GM23248 (cell line): ENCODE measurements at regions not wholly inside any gene's neighbourhood (a gene's known extent, or its start where the extent isn't known, plus 50 kb on each side); places are given as distances from the start of the nearest gene placed in this dataset.

Experiments used
- DNase-seq: peaks from one replicate; pipeline ENCODE4 v3.0.0-alpha.2; 2015
- H2AFZ ChIP-seq: fragments of 200-600 bp; sonication (generic); 2 replicates; pipeline ENCODE4 v1.6.1; 2016; ENCODE audit warnings: antibody characterized with exemption
- H3F3A ChIP-seq: fragments of 200-600 bp; sonication (generic); 2 replicates; pipeline ENCODE4 v1.6.1; 2016; ENCODE audit warnings: mild to moderate bottlenecking, antibody characterized with exemption, mixed run types; ENCODE audit not compliant: insufficient read depth
- H3K27ac ChIP-seq: fragments of 200-600 bp; sonication (generic); 2 replicates; pipeline ENCODE4 v1.5.1; 2016; ENCODE audit warnings: mild to moderate bottlenecking
- H3K27me3 ChIP-seq: fragments of 200-600 bp; sonication (generic); replicated peaks from 2 replicates; pipeline ENCODE4 v1.6.1; 2016; ENCODE audit warnings: mild to moderate bottlenecking; ENCODE audit not compliant: insufficient read depth
- H3K36me3 ChIP-seq: fragments of 200-600 bp; sonication (generic); 2 replicates; pipeline ENCODE4 v1.6.1; 2016; ENCODE audit warnings: low read depth, mild to moderate bottlenecking
- H3K4me1 ChIP-seq: fragments of 200-600 bp; sonication (generic); 2 replicates; pipeline ENCODE4 v1.6.1; 2016; ENCODE audit warnings: mild to moderate bottlenecking; ENCODE audit not compliant: insufficient read depth
- H3K4me2 ChIP-seq: fragments of 200-600 bp; sonication (generic); one replicate; pipeline ENCODE4 v1.6.1; 2016; ENCODE audit warnings: mild to moderate bottlenecking; ENCODE audit not compliant: unreplicated experiment
- H3K4me3 ChIP-seq: fragments of 200-600 bp; sonication (generic); 2 replicates; pipeline ENCODE4 v1.5.1; 2016; ENCODE audit warnings: mild to moderate bottlenecking
- H3K79me2 ChIP-seq: fragments of 200-600 bp; sonication (generic); 2 replicates; pipeline ENCODE4 v1.6.1; 2016; ENCODE audit warnings: mild to moderate bottlenecking; ENCODE audit not compliant: insufficient read depth
- H3K9ac ChIP-seq: fragments of 200-600 bp; sonication (generic); 2 replicates; pipeline ENCODE4 v1.6.1; 2016; ENCODE audit warnings: mild to moderate bottlenecking
- H3K9me2 ChIP-seq: fragments of 200-600 bp; sonication (generic); 2 replicates; pipeline ENCODE4 v1.6.1; 2016; ENCODE audit warnings: mixed run types, mild to moderate bottlenecking, moderate library complexity; ENCODE audit not compliant: insufficient read depth
- H3K9me3 ChIP-seq: fragments of 200-600 bp; sonication (generic); one replicate; pipeline ENCODE4 v1.6.1; 2017; ENCODE audit warnings: low read depth
- H4K20me1 ChIP-seq: fragments of 200-600 bp; sonication (generic); 2 replicates; pipeline ENCODE4 v1.6.0; 2016; ENCODE audit not compliant: insufficient read depth
- EZH2 ChIP-seq: fragments of 200-600 bp; sonication (generic); IDR thresholded peaks from 2 replicates; pipeline ENCODE4 v1.6.1; 2018; ENCODE audit warnings: antibody characterized with exemption, mild to moderate bottlenecking; ENCODE audit not compliant: insufficient read depth, poor library complexity, severe bottlenecking
- EZH2phosphoT487 ChIP-seq: fragments of 200-600 bp; sonication (generic); IDR thresholded peaks from 2 replicates; pipeline ENCODE4 v1.6.1; 2018; ENCODE audit warnings: antibody characterized with exemption, moderate library complexity, mild to moderate bottlenecking, low read depth; ENCODE audit not compliant: insufficient read depth
- WGBS, 2 experiments: methylation state at CpG; one replicate each; pipeline ENCODE4 v1.1.6; 2015 to 2017; ENCODE audit warnings: low lambda C conversion rate in 2 of 2, low coverage in 1 of 2; ENCODE audit errors: missing lambda C conversion rate in 2 of 2; 5-methylcytosine and 5-hydroxymethylcytosine counted together
- in situ Hi-C: fragments of 300-500 bp; cut with MboI; formaldehyde crosslinking; loops from 2 replicates; pipeline ENCODE4 v1.15.0; 2020

DNA sequence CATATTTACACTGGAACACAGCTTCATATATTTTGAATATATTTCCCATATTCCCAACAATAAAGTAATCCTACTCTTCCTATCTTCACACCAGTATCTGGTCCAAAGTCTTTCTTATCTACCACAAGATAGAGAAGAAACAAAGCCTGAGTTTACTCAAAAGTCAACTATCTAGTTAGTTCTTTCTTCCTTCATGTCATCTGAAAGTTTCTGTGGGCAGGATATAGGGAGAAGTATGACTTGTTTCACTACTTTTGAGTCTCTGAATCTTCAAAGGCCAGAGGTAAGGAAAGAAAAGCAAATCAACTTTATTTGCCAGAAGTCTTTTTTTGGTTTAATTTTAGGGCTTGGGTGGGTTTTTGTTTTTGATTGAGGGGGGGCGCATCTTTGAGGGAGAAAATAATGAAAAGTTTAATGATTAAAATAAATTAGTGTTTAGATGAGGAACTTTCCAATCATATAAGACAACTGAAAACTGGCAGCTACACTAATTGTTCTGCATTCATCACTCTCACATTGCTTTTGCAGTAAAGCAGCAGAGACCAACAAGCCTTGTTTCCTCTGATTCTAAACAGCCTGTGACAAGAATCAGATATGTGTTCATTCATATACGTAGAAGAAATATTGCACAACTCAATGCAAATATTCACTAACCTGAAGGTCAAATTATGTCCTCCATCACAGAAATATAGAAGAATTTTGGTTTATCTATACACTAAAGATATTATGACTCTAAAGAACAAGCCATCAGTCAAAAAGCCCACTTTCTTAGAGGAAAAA lies 421.4 kb downstream of the SHQ1 start:
- no peaks in the 10 kb centered on the region for H3K36me3 ChIP-seq
- no peaks in the 10 kb centered on the region for H3K9me2 ChIP-seq
- in situ Hi-C loops = no loop called here
- no peak overlapping the region for H3K4me3 ChIP-seq
- WGBS, 2 experiments = 93 to 98% methylated on average over 2 of the region's 2 CpGs
- H3K27ac ChIP-seq = no peak overlapping the region
- no peak for DNase-seq
- peaks cover 29% of the 10 kb centered on the region for H4K20me1 ChIP-seq
- H3K9ac ChIP-seq = no peak overlapping the region
- no peaks in the 10 kb centered on the region for H3F3A ChIP-seq
- no peaks in the 10 kb centered on the region for H3K4me1 ChIP-seq
- no peaks in the 10 kb centered on the region for H3K27me3 ChIP-seq
- H2AFZ ChIP-seq = no peak overlapping the region
- TF ChIP-seq EZH2phosphoT487 = no peak
- TF ChIP-seq EZH2 = no peak
- H3K4me2 ChIP-seq = no peak overlapping the region
- no peaks in the 10 kb centered on the region for H3K9me3 ChIP-seq
- peaks cover 98% of the 10 kb centered on the region for H3K79me2 ChIP-seq

DNA sequence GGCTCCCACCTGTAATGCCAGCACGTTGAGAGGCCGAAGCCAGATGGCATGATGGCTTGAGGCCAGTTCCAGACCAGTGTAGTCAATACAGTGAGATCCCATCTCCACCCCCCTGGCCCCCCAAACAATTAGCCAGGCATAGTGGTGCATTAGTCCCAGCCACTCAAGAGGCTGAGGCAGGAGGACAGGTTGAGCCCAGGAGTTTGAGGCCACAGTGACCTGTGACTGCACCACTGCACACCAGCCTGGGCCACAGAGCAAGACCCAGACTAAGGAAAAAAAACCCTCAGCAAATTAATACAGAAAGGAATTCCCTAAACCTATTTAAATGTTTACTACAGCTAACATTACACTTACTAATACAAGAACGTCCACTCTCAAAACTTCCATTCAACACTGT lies 424.6 kb downstream of the SHQ1 start:
- no peak overlapping the region for H2AFZ ChIP-seq
- H3K9me2 ChIP-seq = no peaks in the 10 kb centered on the region
- H3K9ac ChIP-seq = no peak overlapping the region
- WGBS, 2 experiments = 92 to 95% methylated on average over 3 of the region's 3 CpGs
- H3K9me3 ChIP-seq = no peaks in the 10 kb centered on the region
- peaks cover 4% of the 10 kb centered on the region; the same call in 1 of the 2 replicates for H3F3A ChIP-seq
- no peak overlapping the region for H3K4me3 ChIP-seq
- TF ChIP-seq EZH2phosphoT487 (no peak), EZH2 (no peak)
- 0 out of 2 replicates have a peak, but pooled peaks cover 2% of the 10 kb centered on the region for H3K4me1 ChIP-seq
- in situ Hi-C loops = no loop called here
- H3K79me2 ChIP-seq = peaks cover 100% of the 10 kb centered on the region
- peaks cover 42% of the 10 kb centered on the region for H4K20me1 ChIP-seq
- H3K27me3 ChIP-seq = no peaks in the 10 kb centered on the region
- H3K36me3 ChIP-seq = no peaks in the 10 kb centered on the region
- no peak overlapping the region for H3K4me2 ChIP-seq
- no peak overlapping the region for H3K27ac ChIP-seq
- no peak for DNase-seq

DNA sequence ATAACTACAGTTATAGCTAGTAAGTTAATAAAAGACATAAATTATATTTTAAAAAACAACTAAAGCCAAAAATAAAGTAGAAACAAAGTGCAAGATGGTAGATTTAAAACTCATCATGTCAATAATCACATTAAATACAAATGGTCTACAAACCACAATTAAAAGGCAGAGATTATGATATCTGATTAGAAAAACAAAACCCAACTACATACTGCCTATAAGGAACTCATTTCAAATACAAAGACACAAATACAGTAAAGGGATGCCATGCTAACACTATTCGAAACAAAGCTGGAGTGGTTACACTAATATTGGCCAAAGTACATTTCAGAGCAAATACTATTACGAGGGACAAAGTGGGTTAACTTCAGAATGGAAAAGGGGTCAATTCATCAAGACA lies 426.5 kb downstream of the SHQ1 start:
- no peaks in the 10 kb centered on the region for H3K9me3 ChIP-seq
- TF ChIP-seq EZH2 (no peak), EZH2phosphoT487 (no peak)
- H3K4me3 ChIP-seq = no peak overlapping the region
- H3K4me1 ChIP-seq = peaks cover 12% of the 10 kb centered on the region
- no peaks in the 10 kb centered on the region for H3K9me2 ChIP-seq
- H3K4me2 ChIP-seq = no peak overlapping the region
- WGBS, 2 experiments = 97 to 100% methylated on average over 2 of the region's 2 CpGs
- in situ Hi-C loops = no loop called here
- no peaks in the 10 kb centered on the region for H3K27me3 ChIP-seq
- peaks cover 12% of the 10 kb centered on the region; the same call in 1 of the 2 replicates for H3F3A ChIP-seq
- H3K36me3 ChIP-seq = no peaks in the 10 kb centered on the region
- peaks cover 100% of the 10 kb centered on the region for H3K79me2 ChIP-seq
- no peak for DNase-seq
- no peak overlapping the region for H3K9ac ChIP-seq
- H4K20me1 ChIP-seq = peaks cover 47% of the 10 kb centered on the region
- H3K27ac ChIP-seq = no peak overlapping the region
- H2AFZ ChIP-seq = no peak overlapping the region

DNA sequence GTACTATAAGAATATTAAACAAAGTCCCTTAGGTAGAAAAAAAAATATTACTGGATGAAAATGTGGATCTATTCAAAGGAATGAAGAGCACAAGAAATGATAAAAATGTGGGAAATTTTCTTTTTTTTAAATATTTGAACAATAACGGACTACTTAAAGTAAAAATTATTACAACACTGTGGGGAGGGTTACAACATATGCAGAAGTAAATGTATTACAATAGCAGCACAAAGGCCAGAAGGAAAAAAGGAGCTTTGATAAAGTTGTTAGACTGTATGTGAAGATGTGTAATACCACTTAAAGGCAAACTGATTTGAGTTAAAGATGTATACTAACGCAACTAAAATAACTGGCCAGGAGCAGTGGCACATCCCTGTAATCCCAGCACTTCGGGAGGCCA lies 427.1 kb downstream of the SHQ1 start:
- peaks cover 100% of the 10 kb centered on the region for H3K79me2 ChIP-seq
- WGBS, 2 experiments = 97 to 99% methylated on average over 3 of the region's 3 CpGs
- H3K36me3 ChIP-seq = no peaks in the 10 kb centered on the region
- no peaks in the 10 kb centered on the region for H3K9me3 ChIP-seq
- H3K27ac ChIP-seq = no peak overlapping the region
- no peak for DNase-seq
- H3K9ac ChIP-seq = no peak overlapping the region
- H3K9me2 ChIP-seq = no peaks in the 10 kb centered on the region
- no peaks in the 10 kb centered on the region for H3K27me3 ChIP-seq
- H4K20me1 ChIP-seq = peaks cover 47% of the 10 kb centered on the region
- no peak overlapping the region for H3K4me3 ChIP-seq
- in situ Hi-C loops = no loop called here
- H3K4me1 ChIP-seq = peaks cover 12% of the 10 kb centered on the region
- peaks cover 12% of the 10 kb centered on the region; the same call in 1 of the 2 replicates for H3F3A ChIP-seq
- H3K4me2 ChIP-seq = no peak overlapping the region
- TF ChIP-seq EZH2 (no peak), EZH2phosphoT487 (no peak)
- H2AFZ ChIP-seq = no peak overlapping the region
